Fibroblast of skin of back (primary cell): ENCODE measurements at regions not wholly inside any gene's neighbourhood (a gene's known extent, or its start where the extent isn't known, plus 50 kb on each side); places are given as distances from the start of the nearest gene placed in this dataset.
A peak's percentile ranks its signal among the peaks of the same experiment; 100 is the strongest.
"Not testable (repeated sequence)": the region's sequence is repeated elsewhere in the genome, so short reads cannot be mapped to it uniquely, and the experiment has no call there.

Experiments
- DNase-seq: peaks from one replicate; pipeline ENCODE4 v3.0.0-alpha.2; 2013

- no peak for DNase-seq
These were observed 51.8 kb upstream of the ZSWIM5 start for GRCh38 chr1:45258059-45258650.

- no peak for DNase-seq
These were observed 52.6 kb upstream of the ZSWIM5 start for GRCh38 chr1:45259053-45259452.

GRCh38 chr1:45260244-45260643, 53.8 kb upstream of the ZSWIM5 start:
- no peak for DNase-seq

GRCh38 chr1:45263132-45263531, 56.7 kb upstream of the ZSWIM5 start:
- DNase-seq, result no peak

- DNase-seq, result no peak
These were observed 58.8 kb upstream of the ZSWIM5 start for GRCh38 chr1:45265244-45265643.

- peak; percentile 85 for DNase-seq
These were observed 59.9 kb upstream of the ZSWIM5 start for GRCh38 chr1:45266151-45266801.

- DNase-seq, result not testable (repeated sequence)
These were observed 58.4 kb upstream of the HPDL start for GRCh38 chr1:45268310-45268709.

GRCh38 chr1:45272267-45272666, 54.4 kb upstream of the HPDL start:
- DNase-seq, result not testable (repeated sequence)

GRCh38 chr1:45272913-45273371, 53.8 kb upstream of the HPDL start:
- DNase-seq, result peak; percentile 89

- no peak for DNase-seq
These were observed 51.6 kb upstream of the HPDL start for GRCh38 chr1:45275054-45275453.
